Neural cell (in vitro differentiated cells): ENCODE measurements at regions not wholly inside any gene's neighbourhood (a gene's known extent, or its start where the extent isn't known, plus 50 kb on each side); places are given as distances from the start of the nearest gene placed in this dataset.

ENCODE experiments used
- H2AFZ ChIP-seq: fragments of 200-600, 300-800 bp; sonication (generic), shearing (Covaris generic); 2 replicates; pipeline ENCODE4 v1.6.0; 2014; ENCODE audit warnings: low read depth, mild to moderate bottlenecking, antibody characterized with exemption, low read length, moderate library complexity
- H3F3A ChIP-seq: fragments of 200-600 bp; shearing (Covaris generic); 2 replicates; pipeline ENCODE4 v1.6.1; 2016; ENCODE audit warnings: mild to moderate bottlenecking, moderate library complexity, mixed read lengths, antibody characterized with exemption, low read length; ENCODE audit not compliant: insufficient read depth, poor library complexity, severe bottlenecking
- H3K27ac ChIP-seq: fragments of 200-600, 300-800 bp; sonication (generic), shearing (Covaris generic); 2 replicates; pipeline ENCODE4 v1.5.1; 2014; ENCODE audit warnings: mild to moderate bottlenecking, low read length, moderate library complexity
- H3K27me3 ChIP-seq: fragments of 300-800, 200-600 bp; sonication (generic), shearing (Covaris generic); 2 replicates; pipeline ENCODE4 v1.6.0; 2014; ENCODE audit warnings: mild to moderate bottlenecking, low read depth, low read length, moderate library complexity; ENCODE audit not compliant: insufficient read depth
- H3K36me3 ChIP-seq: fragments of 300-800, 200-600 bp; sonication (generic), shearing (Covaris generic); 2 replicates; pipeline ENCODE4 v1.5.1; 2014; ENCODE audit warnings: mild to moderate bottlenecking, antibody characterized with exemption, low read length, moderate library complexity; ENCODE audit not compliant: insufficient read depth
- H3K4me2 ChIP-seq: fragments of 300-800, 200-600 bp; sonication (generic), shearing (Covaris generic); 2 replicates; pipeline ENCODE4 v1.6.0; 2014; ENCODE audit warnings: mild to moderate bottlenecking, low read length
- H3K4me3 ChIP-seq: fragments of 300-800, 200-600 bp; sonication (generic), shearing (Covaris generic); 2 replicates; pipeline ENCODE4 v1.5.1; 2014; ENCODE audit warnings: mild to moderate bottlenecking, low read length, moderate library complexity
- H3K79me2 ChIP-seq: fragments of 200-600 bp; shearing (Covaris generic); replicated peaks from 2 replicates; pipeline ENCODE4 v1.6.0; 2014; ENCODE audit warnings: mild to moderate bottlenecking, low read length, moderate library complexity; ENCODE audit not compliant: insufficient read depth
- H3K9ac ChIP-seq: fragments of 300-800, 200-600 bp; sonication (generic), shearing (Covaris generic); 2 replicates; pipeline ENCODE4 v1.6.1; 2016; ENCODE audit warnings: mild to moderate bottlenecking, low read length, mixed read lengths
- H3K9me2 ChIP-seq: fragments of 200-600 bp; shearing (Covaris generic); 2 replicates; pipeline ENCODE4 v1.6.1; 2016; ENCODE audit warnings: mild to moderate bottlenecking, low read length, mixed read lengths; ENCODE audit not compliant: insufficient read depth
- H3K9me3 ChIP-seq: fragments of 200-600, 300-800 bp; sonication (generic), shearing (Covaris generic); 2 replicates; pipeline ENCODE4 v1.6.1; 2016; ENCODE audit warnings: mild to moderate bottlenecking, mixed run types, low read length, moderate library complexity, mixed read lengths
- H4K20me1 ChIP-seq: fragments of 200-600 bp; shearing (Covaris generic); 2 replicates; pipeline ENCODE4 v1.6.1; 2016; ENCODE audit warnings: mild to moderate bottlenecking, mixed run types; ENCODE audit not compliant: insufficient read depth
- EP300 ChIP-seq: fragments of 450-650 bp; conservative IDR thresholded peaks from 2 replicates; pipeline ENCODE4 v1.6.1; 2014; ENCODE audit warnings: antibody characterized with exemption, mild to moderate bottlenecking, moderate library complexity; ENCODE audit not compliant: poor library complexity, severe bottlenecking
- EZH2 ChIP-seq: fragments of 200-600, 300-800 bp; shearing (Covaris generic), sonication (generic); IDR thresholded peaks from 2 replicates; pipeline ENCODE4 v1.6.1; 2014; ENCODE audit warnings: antibody characterized with exemption, low read length, borderline replicate concordance, mild to moderate bottlenecking; ENCODE audit not compliant: insufficient read depth, poor library complexity, severe bottlenecking
- MXI1 ChIP-seq: fragments of 450-650 bp; conservative IDR thresholded peaks from 2 replicates; pipeline ENCODE4 v1.6.1; 2014; ENCODE audit warnings: antibody characterized with exemption, mild to moderate bottlenecking; ENCODE audit not compliant: poor library complexity, severe bottlenecking
- POLR2AphosphoS5 ChIP-seq: IDR thresholded peaks from 2 replicates; pipeline ENCODE4 v1.6.1; 2012
- RAD21 ChIP-seq: fragments of 450-650 bp; conservative IDR thresholded peaks from 2 replicates; pipeline ENCODE4 v1.6.1; 2014; ENCODE audit warnings: antibody characterized with exemption, mild to moderate bottlenecking, moderate library complexity
- SMC3 ChIP-seq: fragments of 450-650 bp; conservative IDR thresholded peaks from 2 replicates; pipeline ENCODE4 v1.6.1; 2014; ENCODE audit warnings: antibody characterized with exemption, mild to moderate bottlenecking, moderate library complexity; ENCODE audit not compliant: poor library complexity
- TAF1 ChIP-seq: IDR thresholded peaks from 2 replicates; pipeline ENCODE4 v1.6.1; 2012; ENCODE audit warnings: low read depth
- TF ChIP-seq, protein P1 (sequence below): IDR thresholded peaks from 2 replicates; pipeline ENCODE4 v1.6.1; 2012; ENCODE audit warnings: borderline replicate concordance
- TF ChIP-seq, protein P2 (sequence below): fragments of 450-650 bp; IDR thresholded peaks from 2 replicates; pipeline ENCODE4 v1.5.1; 2014; ENCODE audit warnings: antibody characterized with exemption, mild to moderate bottlenecking, moderate library complexity; ENCODE audit not compliant: poor library complexity, severe bottlenecking

DNA sequence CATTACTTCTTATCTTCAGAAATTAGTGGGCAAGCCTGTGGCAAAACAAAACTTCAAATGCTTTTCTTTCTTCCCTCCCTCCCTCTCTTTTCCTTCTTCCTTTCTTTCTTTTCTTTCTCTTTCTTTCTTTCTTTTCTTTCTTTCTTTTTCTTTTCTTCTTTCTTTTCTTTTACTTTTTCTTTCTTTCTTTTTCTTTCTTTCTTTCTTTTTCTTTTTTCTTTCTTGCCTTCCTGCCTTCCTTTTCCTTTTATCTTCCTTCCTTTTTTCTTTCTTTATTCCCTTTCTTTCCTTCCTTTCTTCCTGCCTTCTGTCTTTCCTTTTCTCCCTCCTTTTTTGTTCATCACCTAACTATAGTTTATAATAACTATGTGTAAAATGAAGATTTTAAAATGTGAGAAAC, 295.1 kb downstream of the SMOC2 start:
- no peaks in the 10 kb centered on the region for H3K79me2 ChIP-seq
- no peaks in the 10 kb centered on the region for H3K9me3 ChIP-seq
- H3K9ac ChIP-seq, result no peak overlapping the region
- no peaks in the 10 kb centered on the region for H4K20me1 ChIP-seq
- H3K27ac ChIP-seq, result no peak overlapping the region
- H2AFZ ChIP-seq, result no peak overlapping the region
- no peaks in the 10 kb centered on the region for H3K27me3 ChIP-seq
- H3K36me3 ChIP-seq, result no peaks in the 10 kb centered on the region
- no peak overlapping the region for H3K4me2 ChIP-seq
- no peak overlapping the region for H3K4me3 ChIP-seq
- H3K9me2 ChIP-seq, result no peaks in the 10 kb centered on the region
- TF ChIP-seq EZH2 (no peak), POLR2AphosphoS5 (no peak), MXI1 (no peak), RAD21 (no peak), EP300 (no peak), TAF1 (no peak), SMC3 (no peak)
- TF ChIP-seq, protein P1, sequence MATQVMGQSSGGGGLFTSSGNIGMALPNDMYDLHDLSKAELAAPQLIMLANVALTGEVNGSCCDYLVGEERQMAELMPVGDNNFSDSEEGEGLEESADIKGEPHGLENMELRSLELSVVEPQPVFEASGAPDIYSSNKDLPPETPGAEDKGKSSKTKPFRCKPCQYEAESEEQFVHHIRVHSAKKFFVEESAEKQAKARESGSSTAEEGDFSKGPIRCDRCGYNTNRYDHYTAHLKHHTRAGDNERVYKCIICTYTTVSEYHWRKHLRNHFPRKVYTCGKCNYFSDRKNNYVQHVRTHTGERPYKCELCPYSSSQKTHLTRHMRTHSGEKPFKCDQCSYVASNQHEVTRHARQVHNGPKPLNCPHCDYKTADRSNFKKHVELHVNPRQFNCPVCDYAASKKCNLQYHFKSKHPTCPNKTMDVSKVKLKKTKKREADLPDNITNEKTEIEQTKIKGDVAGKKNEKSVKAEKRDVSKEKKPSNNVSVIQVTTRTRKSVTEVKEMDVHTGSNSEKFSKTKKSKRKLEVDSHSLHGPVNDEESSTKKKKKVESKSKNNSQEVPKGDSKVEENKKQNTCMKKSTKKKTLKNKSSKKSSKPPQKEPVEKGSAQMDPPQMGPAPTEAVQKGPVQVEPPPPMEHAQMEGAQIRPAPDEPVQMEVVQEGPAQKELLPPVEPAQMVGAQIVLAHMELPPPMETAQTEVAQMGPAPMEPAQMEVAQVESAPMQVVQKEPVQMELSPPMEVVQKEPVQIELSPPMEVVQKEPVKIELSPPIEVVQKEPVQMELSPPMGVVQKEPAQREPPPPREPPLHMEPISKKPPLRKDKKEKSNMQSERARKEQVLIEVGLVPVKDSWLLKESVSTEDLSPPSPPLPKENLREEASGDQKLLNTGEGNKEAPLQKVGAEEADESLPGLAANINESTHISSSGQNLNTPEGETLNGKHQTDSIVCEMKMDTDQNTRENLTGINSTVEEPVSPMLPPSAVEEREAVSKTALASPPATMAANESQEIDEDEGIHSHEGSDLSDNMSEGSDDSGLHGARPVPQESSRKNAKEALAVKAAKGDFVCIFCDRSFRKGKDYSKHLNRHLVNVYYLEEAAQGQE, result no peak
- TF ChIP-seq, protein P2, sequence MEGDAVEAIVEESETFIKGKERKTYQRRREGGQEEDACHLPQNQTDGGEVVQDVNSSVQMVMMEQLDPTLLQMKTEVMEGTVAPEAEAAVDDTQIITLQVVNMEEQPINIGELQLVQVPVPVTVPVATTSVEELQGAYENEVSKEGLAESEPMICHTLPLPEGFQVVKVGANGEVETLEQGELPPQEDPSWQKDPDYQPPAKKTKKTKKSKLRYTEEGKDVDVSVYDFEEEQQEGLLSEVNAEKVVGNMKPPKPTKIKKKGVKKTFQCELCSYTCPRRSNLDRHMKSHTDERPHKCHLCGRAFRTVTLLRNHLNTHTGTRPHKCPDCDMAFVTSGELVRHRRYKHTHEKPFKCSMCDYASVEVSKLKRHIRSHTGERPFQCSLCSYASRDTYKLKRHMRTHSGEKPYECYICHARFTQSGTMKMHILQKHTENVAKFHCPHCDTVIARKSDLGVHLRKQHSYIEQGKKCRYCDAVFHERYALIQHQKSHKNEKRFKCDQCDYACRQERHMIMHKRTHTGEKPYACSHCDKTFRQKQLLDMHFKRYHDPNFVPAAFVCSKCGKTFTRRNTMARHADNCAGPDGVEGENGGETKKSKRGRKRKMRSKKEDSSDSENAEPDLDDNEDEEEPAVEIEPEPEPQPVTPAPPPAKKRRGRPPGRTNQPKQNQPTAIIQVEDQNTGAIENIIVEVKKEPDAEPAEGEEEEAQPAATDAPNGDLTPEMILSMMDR, result no peak
- no peaks in the 10 kb centered on the region for H3F3A ChIP-seq

DNA sequence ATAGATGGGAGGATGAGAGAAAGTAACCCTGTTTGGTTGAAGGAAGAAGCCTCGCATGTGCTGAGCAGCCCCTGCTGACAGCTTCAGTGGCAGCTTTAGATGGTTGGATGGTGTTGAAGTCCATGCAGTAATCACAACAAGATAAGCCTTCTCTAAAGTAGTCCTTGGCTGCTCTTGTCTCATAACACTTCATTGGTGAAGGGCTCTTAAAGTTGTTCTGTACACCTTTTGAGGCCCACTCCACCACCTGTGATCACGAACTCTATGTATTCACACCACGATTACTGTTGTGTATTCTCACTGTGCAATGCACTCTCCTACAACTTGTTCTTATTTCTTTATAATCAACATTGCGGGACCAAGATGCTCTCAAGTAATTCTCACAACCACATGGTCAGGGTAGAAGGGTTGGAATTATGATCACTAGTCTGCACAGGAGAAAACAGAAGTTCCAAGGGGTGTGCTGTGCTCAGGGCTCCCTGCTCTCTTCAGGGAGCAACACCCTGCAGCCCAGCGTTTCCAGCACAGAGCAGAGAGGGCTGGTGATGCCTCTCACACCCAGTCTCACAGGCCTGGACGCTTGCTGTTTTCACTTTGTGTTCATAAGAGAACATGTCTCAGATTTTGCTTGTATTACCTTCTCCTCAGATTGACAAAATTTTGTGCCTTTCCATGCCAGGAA, 294.4 kb downstream of the SMOC2 start:
- no peaks in the 10 kb centered on the region for H3K9me2 ChIP-seq
- no peaks in the 10 kb centered on the region for H3K27me3 ChIP-seq
- no peak overlapping the region for H2AFZ ChIP-seq
- no peak for TF ChIP-seq POLR2AphosphoS5
- no peak for TF ChIP-seq MXI1
- no peak for TF ChIP-seq EZH2
- TF ChIP-seq, protein P2, result no peak
- TF ChIP-seq TAF1, result no peak
- no peak for TF ChIP-seq RAD21
- no peak for TF ChIP-seq SMC3
- no peak for TF ChIP-seq EP300
- TF ChIP-seq, protein P1, result no peak
- H3K79me2 ChIP-seq, result no peaks in the 10 kb centered on the region
- H3F3A ChIP-seq, result no peaks in the 10 kb centered on the region
- no peaks in the 10 kb centered on the region for H4K20me1 ChIP-seq
- no peaks in the 10 kb centered on the region for H3K9me3 ChIP-seq
- no peak overlapping the region for H3K27ac ChIP-seq
- no peak overlapping the region for H3K4me3 ChIP-seq
- H3K4me2 ChIP-seq, result no peak overlapping the region
- no peaks in the 10 kb centered on the region for H3K36me3 ChIP-seq
- no peak overlapping the region for H3K9ac ChIP-seq
